HG03432 (cell line): ENCODE measurements at regions not wholly inside any gene's neighbourhood (a gene's known extent, or its start where the extent isn't known, plus 50 kb on each side); places are given as distances from the start of the nearest gene placed in this dataset.

Experiments
- ATAC-seq: cut with Tn5 transposase; IDR thresholded peaks from one replicate; pipeline ENCODE4 v1.9.1; 2021; ENCODE audit warnings: mild to moderate bottlenecking, moderate library complexity; ENCODE audit not compliant: unreplicated experiment

DNA sequence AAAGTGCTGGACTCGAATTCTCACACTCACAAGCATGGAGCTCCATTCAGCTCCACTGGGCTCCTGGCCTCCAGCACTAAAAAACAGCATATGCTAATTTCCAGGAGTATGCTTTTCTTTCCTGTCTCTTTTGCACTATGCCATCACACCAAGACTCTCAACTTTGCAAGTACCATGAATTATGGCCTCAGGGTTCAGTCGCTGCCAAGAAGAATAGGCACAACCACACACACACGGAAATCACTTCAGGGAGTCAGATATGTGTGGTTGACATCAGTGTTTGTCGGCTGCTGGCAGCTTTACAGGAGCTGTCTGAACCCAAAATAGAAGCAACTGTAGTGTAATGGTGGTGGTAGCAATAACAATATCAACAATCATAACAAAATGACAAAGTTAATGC, 305.0 kb upstream of the SLCO3A1 start:
- no peak for ATAC-seq

DNA sequence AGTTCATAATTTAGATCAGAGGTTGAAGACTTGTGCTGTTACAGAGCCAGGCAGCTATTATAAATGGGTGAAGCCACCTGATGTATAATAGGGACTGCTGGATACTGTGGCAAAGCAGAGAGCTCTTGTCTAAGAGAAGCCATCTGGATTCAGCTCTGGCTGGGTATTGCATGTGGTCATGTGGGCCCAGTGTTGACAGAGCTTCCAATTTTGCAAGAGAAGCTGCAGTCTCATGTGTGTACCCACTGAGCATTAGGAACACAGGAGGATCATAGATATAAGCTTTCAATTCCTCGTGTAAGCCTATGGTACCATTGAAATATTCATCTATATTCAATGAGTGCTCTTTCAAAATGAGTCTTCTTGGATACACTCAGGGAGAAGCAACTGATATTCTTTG, 303.9 kb upstream of the SLCO3A1 start:
- no peak for ATAC-seq

DNA sequence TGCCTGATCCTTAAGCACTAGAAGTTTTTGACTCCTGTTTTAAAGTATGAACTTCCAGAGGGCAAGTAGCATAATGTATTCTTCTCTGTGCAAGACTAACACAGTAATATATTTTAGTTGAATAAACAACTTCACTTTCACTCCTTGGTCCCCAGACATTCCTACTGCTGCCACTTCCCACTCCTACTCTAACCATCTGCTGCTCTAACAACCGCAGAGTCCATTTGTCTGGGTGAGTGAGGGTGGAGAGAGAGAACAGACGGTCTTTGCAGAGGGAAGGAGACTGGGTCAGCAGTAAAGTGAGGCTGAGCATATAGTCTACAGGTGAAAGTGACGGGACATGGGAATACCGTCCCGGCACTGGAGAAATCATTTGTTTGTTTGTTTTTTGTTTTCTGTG, 301.0 kb upstream of the SLCO3A1 start:
- ATAC-seq: no peak

DNA sequence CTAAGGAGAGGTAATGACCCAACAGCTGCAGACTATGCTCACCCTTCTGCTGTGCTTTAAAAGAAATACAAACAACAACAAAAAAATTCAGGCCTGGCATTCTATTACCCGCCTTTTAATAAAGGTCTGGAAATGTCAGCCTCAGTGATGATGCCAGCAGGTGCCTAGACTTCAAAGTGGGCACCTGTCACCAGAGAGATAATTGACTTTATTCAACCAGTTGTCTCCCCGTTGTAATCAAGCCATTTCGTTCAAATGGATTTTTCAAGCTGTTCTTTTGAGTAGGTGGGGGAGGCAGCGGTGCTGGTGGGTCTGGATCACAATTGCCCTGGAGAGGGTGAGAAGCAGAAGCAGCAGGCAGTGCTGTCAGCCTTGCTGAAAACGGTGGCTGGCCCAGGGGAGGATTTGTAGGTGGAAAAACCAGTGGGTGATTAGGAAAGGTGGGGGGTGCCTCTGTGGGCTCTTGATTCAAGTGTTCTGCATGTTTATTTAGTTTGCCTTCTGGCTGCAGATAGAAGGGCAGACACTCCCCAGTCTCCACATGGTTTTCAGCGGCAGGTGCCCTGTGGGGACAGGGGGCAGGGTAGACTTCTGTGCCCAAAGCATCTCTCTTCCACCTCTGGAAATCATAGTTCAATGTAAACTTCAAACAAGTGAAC, 300.2 kb upstream of the SLCO3A1 start:
- ATAC-seq: no peak

DNA sequence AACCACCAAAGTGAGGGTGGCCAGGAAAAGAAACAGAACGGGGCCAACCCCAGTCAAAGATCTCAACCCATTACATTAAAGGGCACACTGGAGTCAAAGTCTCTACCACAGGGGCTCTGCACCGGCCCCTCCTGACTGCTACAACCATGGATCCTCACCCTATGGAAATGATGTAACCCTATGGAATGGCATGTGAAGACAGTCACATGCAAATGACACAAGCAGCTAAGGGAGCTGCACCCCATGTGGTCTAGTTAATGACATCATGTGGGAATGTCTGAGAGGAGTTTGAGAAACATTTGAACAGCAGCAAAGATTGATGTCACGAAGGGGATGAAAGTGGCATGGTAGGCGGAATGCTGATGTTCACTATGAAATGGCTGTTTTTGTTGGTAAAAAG, 298.2 kb upstream of the SLCO3A1 start:
- ATAC-seq: no peak

DNA sequence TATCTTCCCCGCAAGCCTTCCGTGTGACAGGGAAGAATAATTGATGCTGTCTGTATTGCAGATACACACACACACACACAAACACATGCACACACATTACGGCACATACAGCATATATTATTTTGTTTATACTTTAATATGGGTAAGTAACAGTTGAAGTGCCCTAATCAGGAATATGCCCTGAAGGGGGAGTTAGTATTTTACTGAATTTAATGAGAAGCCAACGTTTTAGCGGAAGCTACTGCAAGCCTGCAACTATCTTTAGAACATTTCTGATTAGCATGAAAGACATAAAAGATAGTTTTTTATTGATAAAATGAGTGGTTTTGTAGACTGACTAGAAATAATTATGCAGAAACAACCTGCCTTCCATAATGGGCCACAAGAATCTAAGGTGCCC, 296.6 kb upstream of the SLCO3A1 start:
- no peak for ATAC-seq

DNA sequence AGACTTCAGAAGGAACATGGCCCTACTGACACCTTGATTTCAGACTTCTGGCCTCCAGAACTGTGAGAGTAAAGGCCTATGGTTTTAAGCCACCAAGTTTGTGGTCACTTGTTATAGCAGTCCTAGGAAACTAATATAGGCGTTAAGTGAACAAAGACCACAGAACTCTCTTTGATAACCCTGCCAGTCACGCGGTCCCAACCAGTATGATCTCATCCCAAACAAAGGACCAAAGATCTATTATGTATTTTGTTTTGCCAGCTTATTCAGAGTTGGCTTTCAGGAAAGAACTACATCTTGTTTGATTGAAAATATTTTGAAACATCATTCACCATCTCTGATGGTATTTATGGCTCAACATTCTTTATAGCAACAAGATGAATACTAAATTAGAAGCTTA, 294.4 kb upstream of the SLCO3A1 start:
- ATAC-seq: no peak

DNA sequence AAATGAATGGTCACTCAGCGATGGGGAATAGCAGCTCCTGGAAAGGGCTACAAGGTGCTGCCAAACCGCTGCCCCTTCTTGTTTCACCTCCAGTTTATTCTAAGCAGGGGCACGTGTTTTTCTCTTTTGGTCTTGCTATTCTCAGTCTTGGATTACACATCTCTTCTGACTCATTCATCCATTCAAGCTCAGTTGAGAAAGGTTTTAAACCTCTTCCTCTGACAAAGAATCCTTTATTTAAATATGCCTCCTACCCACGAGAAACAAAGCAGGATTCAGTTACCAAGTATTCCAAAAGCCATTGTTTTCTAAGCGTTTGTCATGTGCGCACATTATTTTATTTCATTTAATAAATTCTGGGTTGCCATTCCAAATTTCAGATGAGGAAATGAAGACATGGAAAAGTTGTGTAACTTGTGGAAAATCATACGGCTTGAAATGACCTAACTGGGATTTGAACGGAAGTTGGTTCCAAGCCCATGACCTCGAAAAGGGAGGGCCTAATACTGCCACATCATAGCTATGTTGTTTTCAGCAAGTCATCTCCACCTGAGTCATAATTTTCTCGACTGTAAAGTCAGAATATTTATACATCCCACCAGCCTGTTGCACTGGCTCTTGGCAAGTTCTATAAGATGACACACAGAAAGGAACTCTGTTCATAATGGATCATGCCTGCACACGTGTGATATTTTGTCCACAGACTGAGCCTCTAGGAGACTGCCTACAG, 292.0 kb upstream of the SLCO3A1 start:
- no peak for ATAC-seq

DNA sequence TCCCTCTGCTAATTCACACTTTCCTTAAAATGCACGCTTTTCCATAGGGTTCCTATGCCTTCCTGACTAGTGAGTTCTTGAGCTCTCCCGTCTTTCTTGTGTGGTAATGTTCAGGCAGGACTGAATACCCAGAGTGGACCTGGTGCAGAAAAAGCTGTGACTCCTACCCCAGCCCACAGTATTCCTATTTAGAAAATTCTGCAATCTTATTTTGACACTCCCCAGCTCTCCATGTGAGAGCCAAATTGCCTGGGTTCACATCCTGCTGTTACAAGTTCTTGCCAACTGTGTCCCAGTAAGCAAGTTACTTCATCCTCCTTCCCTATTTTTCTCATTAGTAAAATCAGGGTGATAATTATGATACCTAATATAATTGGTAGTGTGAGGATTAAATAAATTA, 290.8 kb upstream of the SLCO3A1 start:
- ATAC-seq: no peak

DNA sequence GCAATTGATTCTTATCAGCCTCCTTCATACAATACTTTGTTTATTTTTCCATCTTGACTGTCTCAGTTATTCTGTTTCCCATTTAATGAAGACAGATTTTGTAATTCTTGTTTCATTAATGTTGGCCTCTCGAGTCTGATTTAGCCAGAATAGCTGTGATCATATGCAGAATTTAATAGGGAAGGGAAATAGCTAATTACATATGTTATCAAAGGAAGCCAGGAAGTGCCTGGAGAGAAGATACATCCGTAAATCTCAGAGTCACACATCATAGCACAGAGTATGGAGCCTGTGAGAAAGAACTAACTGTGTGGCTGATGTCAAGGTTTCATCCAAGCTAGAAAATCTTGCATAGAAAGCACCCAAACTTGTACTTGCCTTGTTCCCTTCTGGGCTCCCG, 288.9 kb upstream of the SLCO3A1 start:
- ATAC-seq: no peak

DNA sequence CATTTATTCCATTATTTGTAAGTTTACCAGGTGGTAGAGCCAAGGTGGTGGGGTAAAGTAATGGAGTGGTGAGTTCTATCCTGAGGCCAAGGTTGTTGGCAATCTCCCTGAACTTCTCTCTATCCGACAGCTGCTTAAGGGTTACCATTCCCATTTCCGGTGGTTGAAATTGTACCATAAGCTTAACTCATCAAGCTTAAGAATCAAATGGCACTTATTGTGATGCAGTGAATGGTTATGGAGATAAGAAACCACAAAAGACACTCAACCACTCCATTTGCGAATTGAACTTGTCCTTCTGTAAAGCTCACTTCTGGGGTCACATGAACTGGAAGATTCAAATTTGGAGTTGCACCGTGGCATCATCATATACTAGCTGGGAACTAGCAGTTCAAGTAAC, 287.4 kb upstream of the SLCO3A1 start:
- no peak for ATAC-seq

DNA sequence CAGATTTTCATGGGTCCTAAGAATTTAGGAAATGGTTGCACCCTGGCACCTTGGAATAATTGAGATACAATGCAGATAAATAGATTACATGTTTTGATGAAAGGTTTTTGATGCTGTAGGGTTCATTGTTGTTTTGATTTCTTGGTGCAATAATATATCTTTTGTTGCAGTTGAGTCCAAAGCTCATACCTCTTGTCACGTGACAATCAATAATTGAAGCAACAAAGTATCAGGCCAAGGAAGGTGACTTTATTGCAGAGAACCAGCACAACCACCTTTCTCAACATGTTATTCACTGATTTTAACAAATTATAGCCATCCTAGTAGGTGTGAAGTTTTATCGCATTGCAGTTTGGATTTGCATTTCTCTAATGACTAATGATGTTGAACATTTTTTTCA, 285.5 kb upstream of the SLCO3A1 start:
- ATAC-seq: no peak

DNA sequence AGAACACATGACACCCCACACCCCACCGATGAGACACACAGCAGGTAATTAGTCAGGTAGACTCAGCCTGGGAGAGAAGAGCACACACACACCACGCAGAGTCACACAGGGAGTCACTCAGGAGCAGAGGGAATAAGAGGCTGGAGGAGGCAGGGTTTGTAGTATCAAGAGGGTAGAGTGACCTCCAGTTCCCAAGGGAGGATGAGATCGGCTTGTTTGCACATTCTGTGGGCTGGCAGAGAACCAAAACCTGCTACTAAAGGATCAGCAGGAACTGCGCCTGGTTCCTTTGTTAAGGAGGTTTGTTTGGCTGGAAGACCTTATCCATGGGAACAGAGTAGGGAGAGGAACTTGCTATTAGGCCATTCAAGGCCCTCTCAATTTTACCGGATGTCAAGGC, 281.4 kb upstream of the SLCO3A1 start:
- ATAC-seq: no peak

DNA sequence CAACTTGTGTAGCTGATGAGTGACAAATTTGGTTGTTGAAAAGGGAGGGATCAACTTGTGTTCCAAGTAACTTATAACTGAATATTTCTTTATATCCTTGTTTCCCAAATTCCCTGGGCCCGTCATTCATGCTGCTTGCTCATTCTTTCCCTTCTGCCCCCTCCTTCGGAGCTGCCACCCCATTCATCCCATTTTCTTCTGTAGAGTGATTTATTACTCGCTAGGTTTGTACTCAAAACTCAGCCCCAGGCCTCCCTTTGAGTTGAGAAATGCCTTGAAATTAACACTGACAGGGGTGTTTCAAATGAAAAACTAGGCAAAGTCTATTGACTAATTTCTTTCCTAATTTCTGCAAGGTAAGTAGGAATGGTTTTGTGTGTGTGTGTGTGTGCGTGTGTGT, 277.4 kb upstream of the SLCO3A1 start:
- ATAC-seq: no peak

DNA sequence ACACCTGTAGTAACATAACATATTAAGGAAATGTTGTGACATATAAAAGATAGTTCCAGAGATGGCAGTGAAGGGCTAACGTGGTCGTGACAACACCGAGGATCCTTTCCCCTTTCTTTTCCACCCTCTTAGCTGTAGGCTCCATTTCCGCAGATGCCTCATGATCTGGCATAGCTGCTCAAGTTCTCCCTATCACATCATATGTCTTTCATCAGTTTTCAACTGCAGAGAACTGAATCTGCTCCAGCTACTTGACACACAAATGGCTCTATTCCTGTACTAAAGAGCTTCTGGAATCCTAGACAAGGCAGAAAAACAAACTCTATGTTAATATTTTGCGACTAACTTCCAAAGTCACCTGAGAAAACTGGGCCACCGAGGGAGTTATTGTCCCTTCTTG, 275.0 kb upstream of the SLCO3A1 start:
- ATAC-seq: no peak

DNA sequence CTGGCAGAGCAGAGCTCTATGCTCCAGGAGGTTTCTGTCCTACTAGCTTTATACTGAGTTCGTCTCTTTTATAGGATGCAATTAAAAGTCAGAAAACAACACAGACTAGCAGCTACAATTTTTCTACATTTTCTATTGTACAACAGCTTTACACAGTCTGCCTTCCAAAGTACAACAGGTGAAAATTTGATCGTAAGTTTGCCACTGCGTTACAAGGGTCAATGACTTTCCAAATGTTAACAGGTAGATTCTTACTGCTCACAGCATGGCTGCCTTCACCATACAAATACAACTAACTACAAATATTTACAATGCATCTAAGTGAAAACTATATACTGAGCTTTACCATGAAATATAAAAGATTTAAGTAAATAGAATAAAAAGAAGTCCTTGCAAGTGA, 268.6 kb upstream of the SLCO3A1 start:
- ATAC-seq: no peak

DNA sequence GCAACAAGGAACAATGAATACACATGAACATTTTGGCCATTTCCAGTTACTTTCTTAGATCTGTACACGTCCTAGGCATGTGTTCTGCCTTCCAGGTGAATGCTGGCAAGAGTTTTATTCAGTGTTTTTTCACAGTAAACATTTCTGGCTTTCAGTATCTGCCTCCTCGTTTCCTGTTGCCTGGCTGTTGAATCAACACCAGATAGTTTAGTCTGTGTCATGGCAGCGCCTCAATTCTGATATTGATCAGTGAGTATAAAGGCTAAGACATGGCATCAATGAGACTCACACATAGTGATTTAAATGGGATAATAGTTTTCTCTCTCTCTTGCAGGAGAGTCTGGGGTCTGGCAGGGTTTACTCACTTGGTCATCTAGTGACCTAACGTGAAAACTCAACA, 266.9 kb upstream of the SLCO3A1 start:
- ATAC-seq: no peak

DNA sequence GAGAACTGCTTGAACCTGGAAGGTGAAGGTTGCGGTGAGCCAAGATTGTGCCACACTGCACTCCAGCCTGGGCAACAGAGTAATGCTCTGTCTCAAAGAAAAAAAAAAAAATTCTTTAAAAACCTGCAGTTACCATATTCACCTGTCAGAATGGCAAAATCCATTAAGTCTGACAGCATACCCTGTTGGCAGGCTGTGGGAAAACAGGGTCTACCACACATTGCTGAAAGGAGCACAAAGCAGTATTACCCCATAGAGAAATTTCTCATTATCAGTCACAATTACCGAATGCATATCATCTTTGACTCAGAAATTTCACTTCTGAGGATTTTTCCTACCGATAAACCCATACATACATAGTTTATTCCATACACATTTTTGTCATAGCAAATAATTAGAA, 264.1 kb upstream of the SLCO3A1 start:
- ATAC-seq: no peak

DNA sequence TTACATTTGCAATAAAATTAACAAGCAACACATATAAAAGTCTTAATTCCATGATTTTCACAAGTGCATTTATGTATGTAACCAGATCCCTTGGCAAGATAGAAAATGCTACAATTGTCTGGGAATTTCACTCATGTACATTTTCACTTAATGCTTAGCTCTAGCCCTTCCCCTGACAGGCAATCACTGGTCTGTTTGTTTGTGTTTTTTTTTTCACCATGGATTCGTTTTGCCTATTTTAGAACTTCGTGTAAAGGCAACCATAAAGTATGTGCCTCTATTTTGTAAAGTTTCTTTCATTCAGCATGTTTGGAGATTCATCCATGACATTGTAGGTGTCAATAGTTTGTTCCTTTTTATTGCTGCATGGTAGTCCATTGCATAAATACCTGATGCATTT, 260.9 kb upstream of the SLCO3A1 start:
- no peak for ATAC-seq

DNA sequence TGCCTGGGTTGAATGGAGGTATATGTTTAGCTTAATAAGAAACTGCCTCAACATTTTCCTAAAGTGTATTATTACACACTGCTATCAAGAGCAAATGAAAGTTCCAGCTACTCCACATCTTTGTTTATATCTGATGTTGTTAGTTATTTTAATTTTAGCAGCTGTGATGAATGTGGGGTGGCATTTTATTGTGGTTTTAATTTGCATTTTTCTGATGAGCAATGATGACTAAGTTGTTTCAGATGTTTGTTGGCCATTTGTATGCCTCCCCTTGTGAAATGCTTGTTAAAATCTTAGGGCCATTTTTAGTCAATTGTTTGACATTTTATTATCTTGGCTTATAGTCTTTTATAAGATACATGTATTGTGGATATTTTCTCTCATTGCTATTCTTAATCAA, 260.4 kb upstream of the SLCO3A1 start:
- no peak for ATAC-seq

DNA sequence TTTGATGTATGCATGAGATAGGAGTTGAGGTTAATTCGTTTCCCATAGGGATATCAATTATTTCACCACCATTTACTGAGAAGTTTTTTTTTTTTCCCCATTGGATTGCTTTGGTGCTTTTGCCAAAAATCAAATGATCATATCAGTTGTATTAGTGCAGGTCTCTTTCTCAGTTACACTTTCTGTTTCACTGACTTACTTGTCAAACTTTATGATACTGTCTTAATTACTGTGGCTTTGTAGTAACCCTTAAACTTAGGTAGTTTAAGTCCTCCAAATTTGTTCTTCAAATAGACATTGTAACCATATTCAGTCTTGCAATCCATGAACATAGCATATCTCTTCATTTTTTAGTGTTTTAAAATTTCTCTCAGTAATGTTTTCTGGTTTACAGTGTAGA, 259.9 kb upstream of the SLCO3A1 start:
- ATAC-seq: no peak

DNA sequence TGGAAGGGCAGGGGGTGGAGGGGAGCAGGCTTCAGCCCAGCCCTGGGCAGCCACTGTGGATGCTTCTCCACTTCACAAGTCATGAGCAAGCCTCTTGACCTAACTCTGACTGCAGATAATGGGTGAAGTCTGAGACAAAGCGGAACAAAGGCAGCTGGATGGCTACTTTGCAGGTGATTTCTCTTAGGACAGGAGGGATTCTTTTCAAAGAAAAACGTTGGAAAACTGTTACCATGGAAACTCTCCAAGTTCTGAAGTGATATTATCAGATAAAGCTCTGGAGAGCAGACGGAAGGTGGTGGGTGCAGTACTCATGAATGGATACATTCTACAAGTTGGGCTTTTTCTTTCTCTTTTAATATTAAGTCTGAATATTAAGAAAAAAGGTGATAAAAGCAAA, 254.2 kb upstream of the SLCO3A1 start:
- no peak for ATAC-seq
